Kidney (tissue), 13 donors: ENCODE measurements at regions not wholly inside any gene's neighbourhood (a gene's known extent, or its start where the extent isn't known, plus 50 kb on each side); places are given as distances from the start of the nearest gene placed in this dataset.

ENCODE experiments used
- DNase-seq, 5 donors: peaks; one replicate each; pipeline ENCODE4 v3.0.0-alpha.2; 2013 to 2020
- FAIRE-seq: peaks from 2 replicates; lab custom pipeline; 2012; peaks lifted over from hg19 to GRCh38; lab: Jason Lieb, UNC
- H3K27ac ChIP-seq, 2 donors: one replicate each; pipeline ENCODE4 v1.7.0; 2013; ENCODE audit warnings: low read depth in 2 of 2, low read length in 2 of 2, inconsistent platforms in 1 of 2
- H3K27me3 ChIP-seq: one replicate; pipeline ENCODE4 v1.7.1; 2013; ENCODE audit warnings: low read length, inconsistent platforms; ENCODE audit not compliant: control insufficient read depth, insufficient read depth
- H3K36me3 ChIP-seq, 3 donors: one replicate each; pipeline versions ENCODE4 v1.7.0 to v1.7.1; 2013; ENCODE audit warnings: low read length in 3 of 3, control low read depth in 1 of 3, inconsistent platforms in 1 of 3; ENCODE audit not compliant: insufficient read depth in 3 of 3, control insufficient read depth in 2 of 3
- H3K4me1 ChIP-seq, 3 donors: one replicate each; pipeline versions ENCODE4 v1.7.0 to v1.7.1; 2013; ENCODE audit warnings: low read length in 3 of 3, inconsistent platforms in 1 of 3, low read depth in 1 of 3; ENCODE audit not compliant: control insufficient read depth in 2 of 3, insufficient read depth in 2 of 3
- H3K4me3 ChIP-seq, 3 donors: one replicate each; pipeline versions ENCODE4 v1.7.0 to v1.8.1; 2013; ENCODE audit warnings: low read length in 3 of 3, control low read depth in 1 of 3, inconsistent platforms in 1 of 3
- H3K9ac ChIP-seq, 3 donors: one replicate each; pipeline versions ENCODE4 v1.7.0 to v1.7.1; 2013; ENCODE audit warnings: low read length in 3 of 3, control low read depth in 1 of 3, inconsistent platforms in 1 of 3
- H3K9me3 ChIP-seq, 3 donors: one replicate each; pipeline versions ENCODE4 v1.7.0 to v1.7.1; 2013; ENCODE audit warnings: low read length in 3 of 3, control low read depth in 1 of 3, inconsistent platforms in 1 of 3; ENCODE audit not compliant: control insufficient read depth in 2 of 3, insufficient read depth in 1 of 3
- intact Hi-C: fragments of 100-400 bp; cut with DNase I; formaldehyde crosslinking; loops from one replicate; pipeline ENCODE4 v1.11.1; 2022
- TF ChIP-seq, protein P1 (sequence below): IDR thresholded peaks from 3 replicates; pipeline ENCODE4 v1.5.1; 2012; ENCODE audit warnings: mild to moderate bottlenecking, moderate library complexity, borderline replicate concordance; ENCODE audit not compliant: insufficient read depth; ENCODE audit errors: extremely low read depth
- donor health status: control.
- donor health status: control.
- donor health status: control.
- donor health status: control.
- donor health status: control.
- donor health status: DM: yes; HTN: yes; CAD: no.
- donor health status: Normal renal cell carcinoma (clear cell type).

DNA sequence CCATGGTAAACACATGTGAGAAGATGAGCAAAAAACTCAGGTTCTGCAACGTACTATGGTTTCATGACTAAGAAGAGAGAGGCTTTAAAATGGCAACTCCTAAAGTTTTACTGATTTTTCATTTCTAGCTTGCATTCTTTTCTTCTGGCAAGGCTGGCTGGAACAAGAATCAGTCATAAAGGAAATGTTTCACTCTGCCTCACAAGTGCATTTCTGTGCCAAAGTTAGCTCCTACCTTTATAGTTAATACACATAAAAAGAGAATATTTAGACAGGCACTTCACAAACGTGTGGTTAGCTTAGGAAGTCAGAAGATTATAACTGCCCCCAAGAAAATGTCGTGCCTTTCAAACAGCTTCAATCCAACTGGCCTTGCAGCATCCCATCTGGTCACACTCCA lies 417.1 kb upstream of the CDH11 start:
- no peak for FAIRE-seq
- intact Hi-C loops, result no loop called here

DNA sequence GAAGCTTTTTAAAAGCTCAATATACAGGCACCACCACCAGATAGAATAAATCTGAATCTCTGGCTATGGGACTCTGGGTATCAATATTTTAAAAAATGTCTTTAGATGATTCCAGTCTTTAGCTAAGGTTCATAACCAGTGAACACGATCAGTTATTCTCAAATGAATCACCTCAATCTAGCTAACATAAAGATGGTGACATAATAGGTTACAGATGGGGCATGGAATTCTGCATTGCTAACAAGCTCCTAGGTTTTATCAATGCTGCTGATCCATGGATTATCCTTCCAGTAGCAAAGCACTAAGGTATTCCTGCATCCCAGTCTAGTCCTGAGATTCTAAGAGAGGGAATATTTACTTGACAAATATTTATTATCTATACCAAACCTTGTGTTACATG lies 415.5 kb upstream of the CDH11 start:
- FAIRE-seq, result no peak
- H3K4me3 ChIP-seq, result no peak overlapping the region

More for the DNA sequence above, 417.1 kb upstream of the CDH11 start:
- no peak for DNase-seq
- Histone ChIP-seq H3K4me3 (no peak overlapping the region), H3K27ac (no peak overlapping the region), H3K9me3 (no peaks in the 10 kb centered on the region), H3K4me1 (no peaks in the 10 kb centered on the region), H3K36me3 (no peaks in the 10 kb centered on the region), H3K9ac (no peak overlapping the region), H3K27me3 (no peaks in the 10 kb centered on the region)
- TF ChIP-seq, protein P1, sequence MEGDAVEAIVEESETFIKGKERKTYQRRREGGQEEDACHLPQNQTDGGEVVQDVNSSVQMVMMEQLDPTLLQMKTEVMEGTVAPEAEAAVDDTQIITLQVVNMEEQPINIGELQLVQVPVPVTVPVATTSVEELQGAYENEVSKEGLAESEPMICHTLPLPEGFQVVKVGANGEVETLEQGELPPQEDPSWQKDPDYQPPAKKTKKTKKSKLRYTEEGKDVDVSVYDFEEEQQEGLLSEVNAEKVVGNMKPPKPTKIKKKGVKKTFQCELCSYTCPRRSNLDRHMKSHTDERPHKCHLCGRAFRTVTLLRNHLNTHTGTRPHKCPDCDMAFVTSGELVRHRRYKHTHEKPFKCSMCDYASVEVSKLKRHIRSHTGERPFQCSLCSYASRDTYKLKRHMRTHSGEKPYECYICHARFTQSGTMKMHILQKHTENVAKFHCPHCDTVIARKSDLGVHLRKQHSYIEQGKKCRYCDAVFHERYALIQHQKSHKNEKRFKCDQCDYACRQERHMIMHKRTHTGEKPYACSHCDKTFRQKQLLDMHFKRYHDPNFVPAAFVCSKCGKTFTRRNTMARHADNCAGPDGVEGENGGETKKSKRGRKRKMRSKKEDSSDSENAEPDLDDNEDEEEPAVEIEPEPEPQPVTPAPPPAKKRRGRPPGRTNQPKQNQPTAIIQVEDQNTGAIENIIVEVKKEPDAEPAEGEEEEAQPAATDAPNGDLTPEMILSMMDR, result no peak

DNA sequence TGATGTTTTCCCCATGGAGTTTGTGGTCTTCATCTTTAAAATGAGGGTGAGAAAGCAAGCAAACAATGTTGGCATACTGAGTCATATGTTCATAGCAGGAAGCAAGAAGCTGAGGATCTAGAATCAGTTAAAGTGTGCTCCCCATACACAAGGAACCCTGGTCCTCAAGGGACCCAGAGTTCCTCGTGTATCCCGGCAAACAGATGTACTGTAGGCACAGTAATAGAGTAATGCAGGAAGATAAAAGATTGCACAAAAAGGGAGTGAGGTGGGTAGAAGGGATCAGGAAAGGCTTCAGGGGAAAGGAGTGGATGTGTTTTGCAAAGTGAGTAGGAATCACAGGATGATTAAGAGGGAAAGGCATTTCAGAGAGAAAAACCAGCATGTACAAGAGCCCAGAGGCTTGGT lies 412.3 kb upstream of the CDH11 start:
- TF ChIP-seq, protein P1, result no peak
- DNase-seq (no peak), FAIRE-seq (no peak)
- no peak overlapping the region for H3K27ac ChIP-seq
- H3K9ac ChIP-seq, result no peak overlapping the region
- no peaks in the 10 kb centered on the region for H3K27me3 ChIP-seq
- no peaks in the 10 kb centered on the region for H3K36me3 ChIP-seq
- H3K4me1 ChIP-seq, result no peaks in the 10 kb centered on the region
- intact Hi-C loops, result no loop called here
- no peak overlapping the region for H3K4me3 ChIP-seq
- no peaks in the 10 kb centered on the region for H3K9me3 ChIP-seq

More for the DNA sequence above, 415.5 kb upstream of the CDH11 start:
- no peaks in the 10 kb centered on the region for H3K36me3 ChIP-seq
- intact Hi-C loops, result no loop called here
- no peak overlapping the region for H3K9ac ChIP-seq
- H3K9me3 ChIP-seq, result no peaks in the 10 kb centered on the region
- no peaks in the 10 kb centered on the region for H3K27me3 ChIP-seq
- no peak overlapping the region for H3K27ac ChIP-seq
- DNase-seq, result no peak
- no peaks in the 10 kb centered on the region for H3K4me1 ChIP-seq
- TF ChIP-seq, protein P1, result no peak

DNA sequence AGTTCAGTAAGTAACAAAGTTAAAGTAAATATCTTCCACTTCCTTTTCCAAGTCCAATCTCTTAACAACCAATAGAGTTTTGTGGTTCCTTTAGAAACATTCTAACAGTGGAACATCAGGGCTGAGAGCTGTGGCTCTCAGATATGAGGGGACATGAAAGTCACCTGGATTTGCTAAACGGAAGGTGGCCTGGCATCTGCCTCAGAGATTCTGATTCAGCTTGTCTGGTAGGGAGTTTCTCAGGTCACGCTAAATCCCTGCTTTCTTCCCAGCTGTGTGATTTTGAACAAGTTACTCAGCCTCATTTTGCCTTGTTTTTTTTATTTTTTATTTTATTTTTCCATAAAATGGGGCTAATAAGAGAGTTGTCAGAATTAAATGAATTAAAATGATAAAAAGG lies 411.0 kb upstream of the CDH11 start:
- Histone ChIP-seq H3K9ac (no peak overlapping the region), H3K9me3 (no peaks in the 10 kb centered on the region), H3K36me3 (no peaks in the 10 kb centered on the region), H3K4me1 (no peaks in the 10 kb centered on the region), H3K27ac (no peak overlapping the region), H3K27me3 (no peaks in the 10 kb centered on the region), H3K4me3 (no peak overlapping the region)
- TF ChIP-seq, protein P1, result no peak
- DNase-seq (no peak), FAIRE-seq (no peak)
- intact Hi-C loops, result no loop called here
